ENCODE measurements at regions not wholly inside any gene's neighbourhood (a gene's known extent, or its start where the extent isn't known, plus 50 kb on each side); places are given as distances from the start of the nearest gene placed in this dataset.
A peak's percentile ranks its signal among the peaks of the same experiment; 100 is the strongest.
"Not testable (repeated sequence)": the region's sequence is repeated elsewhere in the genome, so short reads cannot be mapped to it uniquely, and the experiment has no call there.

DNA sequence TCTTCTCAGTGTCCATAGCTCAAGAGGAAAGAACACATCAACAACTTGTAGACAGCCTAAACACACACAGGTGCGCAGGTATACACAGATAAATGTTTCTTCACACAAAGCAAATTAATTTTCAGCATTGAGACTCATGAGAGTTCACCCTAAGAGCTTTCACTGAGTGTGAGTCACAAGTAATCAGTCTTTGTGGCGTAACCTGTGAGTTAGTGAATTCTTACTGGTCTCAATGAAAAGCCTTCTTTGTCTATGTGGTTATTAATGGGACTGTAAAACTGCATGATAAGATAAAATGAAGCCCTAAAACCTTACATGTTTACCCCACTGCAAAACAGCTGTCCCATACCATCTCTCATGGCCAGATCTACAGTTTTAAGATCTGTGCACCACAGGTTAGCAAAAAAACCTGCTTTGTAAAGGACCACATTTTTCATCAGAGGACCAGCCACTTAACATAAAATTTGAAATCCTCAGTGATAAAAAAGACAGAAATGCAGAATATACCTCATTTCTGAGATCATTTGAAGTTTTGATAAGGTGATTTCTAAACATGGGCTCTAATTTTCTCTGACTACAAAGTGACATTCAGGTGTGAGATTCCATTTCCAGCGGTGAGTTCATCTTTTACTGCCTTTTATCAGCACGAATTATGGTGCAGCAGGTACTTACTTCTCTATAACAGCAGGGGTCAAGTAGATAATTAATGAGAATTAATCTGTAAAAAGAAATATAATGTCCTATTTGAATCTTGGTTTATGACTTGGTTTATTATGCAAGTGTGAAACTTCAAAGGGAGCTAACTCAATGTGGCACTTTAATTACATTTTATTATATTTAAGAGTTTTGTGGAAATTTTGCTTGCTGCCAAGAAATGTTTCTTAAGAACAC, 335.7 kb upstream of the PIK3R1 start:
- peak; percentile 63 for ATAC-seq
- intact Hi-C loops (cut with DNase I): no loop called here
- DNase-seq (ENCODE audit: missing footprints): no peak

DNA sequence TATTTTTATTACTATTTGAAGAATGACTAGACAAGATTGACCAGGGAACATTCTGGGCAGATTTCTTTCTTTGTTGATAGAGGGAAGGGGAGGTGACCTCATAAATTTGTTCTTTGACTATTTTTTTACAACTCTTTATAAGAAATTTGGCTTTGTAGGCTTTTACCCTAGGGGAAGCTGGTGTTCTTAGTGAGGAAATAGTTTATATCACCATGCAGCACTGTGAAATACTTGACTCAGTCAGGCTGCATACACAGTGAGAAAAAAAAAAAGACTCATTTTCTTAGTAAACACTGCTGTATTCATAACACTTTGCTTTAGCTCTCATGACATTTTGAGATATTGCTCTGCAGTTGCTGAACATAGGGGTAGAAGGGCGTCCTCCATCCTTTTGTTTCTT, 336.6 kb upstream of the PIK3R1 start:
- intact Hi-C loops (cut with DNase I): no loop called here

DNA sequence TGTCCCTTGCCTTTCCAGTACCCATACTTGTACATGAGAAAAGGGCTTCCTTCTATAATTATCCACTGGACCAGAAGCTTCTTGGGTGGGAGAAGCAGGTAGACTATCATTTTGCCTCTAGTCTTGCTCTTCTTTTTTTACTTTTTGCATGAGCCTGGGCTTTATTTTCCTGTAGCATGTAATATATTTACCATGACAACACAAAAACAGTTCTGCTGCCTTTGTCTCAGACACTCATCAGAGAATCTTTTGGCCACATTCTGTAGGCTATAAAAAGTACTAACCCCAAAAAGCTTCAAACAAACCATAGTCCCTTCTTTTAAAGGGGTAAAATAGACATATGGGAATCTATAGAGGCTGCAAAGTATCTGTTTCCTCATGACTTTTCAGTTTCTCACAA, 339.2 kb upstream of the PIK3R1 start:
- no peak for DNase-seq (ENCODE audit: missing footprints)

More for the DNA sequence above, 336.6 kb upstream of the PIK3R1 start:
- no peak for DNase-seq (ENCODE audit: missing footprints)
- ATAC-seq: peak; percentile 93

DNA sequence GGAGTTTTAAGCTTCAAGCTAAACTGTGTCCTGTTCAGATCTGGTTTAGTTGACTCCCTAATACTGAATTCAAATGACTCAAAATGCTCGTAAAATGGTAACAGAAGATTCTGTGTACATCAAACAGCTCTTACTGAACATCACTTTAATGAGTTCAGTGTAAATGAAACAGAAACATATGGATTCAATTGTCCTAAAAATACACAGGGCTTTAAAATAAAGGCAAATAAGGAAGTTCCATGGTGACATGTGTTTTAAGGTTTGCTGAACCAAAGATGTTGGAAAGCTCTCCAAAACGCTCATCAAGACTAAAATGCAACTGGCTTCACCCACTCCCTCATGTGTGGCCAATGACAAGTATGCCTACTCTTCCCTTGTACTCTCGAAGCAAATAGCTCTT, 340.0 kb upstream of the PIK3R1 start:
- ATAC-seq (no peak), DNase-seq (ENCODE audit: missing footprints) (no peak)
- intact Hi-C loops (cut with DNase I): no loop called here

More for the DNA sequence above, 339.2 kb upstream of the PIK3R1 start:
- intact Hi-C loops (cut with DNase I): no loop called here
- no peak for ATAC-seq

DNA sequence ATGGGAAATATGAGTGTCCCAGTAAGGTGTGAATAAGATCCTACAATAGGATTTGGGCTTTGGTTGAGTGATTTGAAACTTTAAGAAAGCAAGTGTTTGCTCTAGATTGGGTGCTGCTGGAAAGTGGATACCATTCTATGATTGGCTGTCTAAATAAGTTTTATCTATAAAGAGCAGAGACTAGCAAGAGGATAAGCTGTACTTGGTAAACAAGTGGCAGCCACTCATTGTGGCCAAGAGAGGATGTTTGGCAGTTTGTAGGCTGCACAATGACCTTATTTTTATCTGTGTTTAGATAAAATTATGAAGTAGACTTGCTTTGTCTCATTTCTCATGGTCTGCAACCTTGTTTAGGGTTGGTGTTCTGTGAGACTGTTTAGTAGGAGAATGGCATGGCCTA, 341.6 kb upstream of the PIK3R1 start:
- DNase-seq (ENCODE audit: missing footprints) (no peak), ATAC-seq (no peak)
- intact Hi-C loops (cut with DNase I): no loop called here

DNA sequence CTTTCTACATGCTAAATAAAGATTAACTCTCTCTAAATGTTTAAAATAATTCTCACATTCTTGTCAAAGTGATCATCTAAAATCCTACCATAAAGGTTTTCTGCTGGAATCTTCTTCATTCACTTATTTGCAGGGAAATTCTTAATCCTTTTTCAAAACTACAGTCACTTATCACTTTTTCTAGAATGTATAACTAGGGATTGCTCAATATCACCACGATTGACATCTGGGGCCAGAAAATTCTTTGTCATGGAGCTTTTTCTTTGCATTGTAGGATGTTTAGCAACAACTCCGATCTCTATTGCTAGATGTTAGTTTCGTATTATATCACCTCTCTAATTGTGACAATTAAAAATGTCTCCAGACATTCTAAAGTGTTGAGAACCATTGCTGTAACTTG, 344.9 kb upstream of the PIK3R1 start:
- no peak for DNase-seq (ENCODE audit: missing footprints)
- intact Hi-C loops (cut with DNase I): no loop called here
- no peak for ATAC-seq

DNA sequence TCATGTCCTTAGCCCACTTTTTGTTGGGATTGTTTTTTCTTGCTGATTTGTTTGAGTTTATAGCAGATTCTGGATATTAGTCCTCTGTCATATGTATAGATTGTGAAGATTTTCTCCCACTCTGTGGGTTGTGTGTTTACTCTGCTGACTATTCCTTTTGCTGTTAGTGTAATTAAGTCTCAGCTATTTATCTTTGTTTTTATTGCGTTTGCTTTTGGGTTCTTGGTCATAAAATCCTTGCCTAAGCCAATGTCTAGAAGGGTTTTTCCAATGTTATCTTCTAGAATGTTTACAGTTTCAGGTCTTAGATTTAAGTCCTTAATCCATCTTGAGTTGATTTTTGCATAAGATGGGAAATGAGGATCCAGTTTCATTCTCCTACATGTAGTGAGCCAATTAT, 351.2 kb upstream of the PIK3R1 start:
- DNase-seq (ENCODE audit: missing footprints); intact Hi-C loops (cut with DNase I); ATAC-seq: not testable (repeated sequence)

DNA sequence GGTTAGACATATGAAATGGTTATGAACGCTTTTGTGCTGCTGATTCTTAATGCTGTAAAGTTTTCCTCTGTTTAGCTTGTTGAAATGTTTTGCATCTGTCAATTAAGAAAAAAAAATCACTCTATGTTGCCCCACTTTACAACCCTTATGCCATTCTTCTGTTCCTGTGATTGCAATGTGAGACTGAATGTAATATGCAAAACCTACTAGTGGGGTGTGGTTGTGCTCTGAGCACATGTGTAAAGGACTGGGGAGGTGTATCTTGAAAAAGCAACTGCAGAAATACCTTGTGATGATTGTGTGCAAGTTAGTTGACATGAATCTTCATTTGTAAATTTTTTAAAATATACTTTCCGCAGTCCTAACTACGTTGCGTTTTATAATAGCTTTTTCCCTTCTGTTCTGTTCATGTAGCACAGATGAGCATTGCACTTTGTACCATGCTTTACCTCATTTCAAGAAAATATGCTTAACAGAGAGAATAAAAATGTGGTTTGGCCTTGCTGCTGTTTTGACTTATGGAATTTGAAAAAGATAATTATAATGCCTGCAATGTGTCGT, 357.0 kb upstream of the PIK3R1 start:
- DNase-seq (ENCODE audit: missing footprints) (no peak), ATAC-seq (no peak)
- intact Hi-C loops (cut with DNase I): no loop called here

DNA sequence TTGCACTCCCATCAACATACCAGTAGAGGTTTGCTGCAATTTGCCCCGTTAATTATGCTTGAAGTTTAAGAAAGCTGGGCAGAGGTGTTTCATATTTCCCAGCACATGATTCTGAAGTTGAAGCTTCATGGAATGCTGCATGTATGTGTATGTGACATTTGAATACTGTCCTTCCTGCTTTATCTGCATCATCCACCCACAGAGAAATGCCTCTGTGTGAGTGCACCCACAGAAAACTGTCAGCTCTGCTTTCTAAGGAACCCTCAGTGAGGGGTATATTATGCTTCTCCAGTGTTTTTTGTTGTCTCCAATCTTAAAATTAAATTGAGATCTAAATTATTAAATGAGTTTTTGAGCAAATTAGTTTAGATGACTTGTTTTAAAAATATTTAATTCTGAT, 358.1 kb upstream of the PIK3R1 start:
- ATAC-seq: no peak
- DNase-seq (ENCODE audit: missing footprints): no peak
- intact Hi-C loops (cut with DNase I): no loop called here

DNA sequence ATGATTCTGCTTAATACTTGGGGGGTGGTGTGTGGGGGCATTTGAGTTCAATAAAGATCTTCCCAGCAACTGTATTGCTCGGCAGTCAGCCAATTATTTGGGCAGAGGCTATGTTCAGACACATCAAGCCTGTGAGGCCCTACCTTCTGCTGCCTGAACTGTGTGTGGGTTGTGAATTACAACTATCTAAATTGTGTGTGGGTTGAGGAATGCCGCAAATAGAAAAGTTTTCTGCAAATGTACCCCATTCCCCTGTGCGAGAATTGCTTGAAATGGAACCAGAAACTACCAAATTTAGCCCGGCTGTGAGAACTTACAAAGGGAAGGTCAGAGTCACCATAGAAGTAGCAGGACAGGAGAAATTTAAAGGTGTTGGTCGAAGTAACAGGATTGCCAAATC, 360.0 kb upstream of the PIK3R1 start:
- intact Hi-C loops (cut with DNase I): no loop called here
- DNase-seq (ENCODE audit: missing footprints) (no peak), ATAC-seq (no peak)

DNA sequence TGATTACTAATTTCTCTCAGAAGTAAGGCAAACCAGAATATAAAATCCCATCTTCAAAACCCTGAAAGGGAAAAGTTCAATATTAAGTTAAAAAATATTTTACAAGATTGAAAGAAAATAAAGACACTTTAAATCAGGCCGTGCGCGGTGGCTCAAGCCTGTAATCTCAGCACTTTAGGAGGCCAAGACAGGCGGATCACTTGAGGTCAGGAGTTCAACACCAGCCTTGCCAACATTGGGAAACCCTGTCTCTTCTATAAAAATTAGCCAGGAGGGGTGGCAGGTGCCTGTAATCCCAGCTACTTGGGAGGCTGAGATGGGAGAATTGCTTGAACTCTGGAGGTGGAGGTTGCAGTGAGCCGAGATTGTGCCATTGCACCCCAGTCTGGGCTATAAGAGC, 364.6 kb upstream of the PIK3R1 start:
- intact Hi-C loops (cut with DNase I); ATAC-seq; DNase-seq (ENCODE audit: missing footprints): not testable (repeated sequence)

DNA sequence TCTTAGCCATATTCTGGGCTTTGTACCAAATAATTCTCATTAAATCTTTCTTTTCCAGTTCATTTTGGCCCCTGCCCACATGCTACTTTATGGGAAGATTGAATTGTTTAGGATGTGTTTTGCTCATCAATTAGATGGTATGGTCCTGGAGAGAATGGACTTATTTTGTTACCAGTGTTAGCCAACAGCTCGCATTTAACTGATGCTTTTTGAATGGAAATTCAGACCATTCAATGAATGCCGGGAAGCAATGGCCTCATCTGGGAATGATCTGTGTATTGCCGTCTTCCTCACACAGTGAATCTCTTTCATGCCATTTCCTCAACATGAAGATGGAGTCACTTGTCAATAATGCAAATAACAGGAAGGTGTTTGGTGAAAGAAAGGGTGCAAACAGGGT, 370.6 kb upstream of the PIK3R1 start:
- DNase-seq (ENCODE audit: missing footprints): no peak
- intact Hi-C loops (cut with DNase I): no loop called here
- no peak for ATAC-seq

DNA sequence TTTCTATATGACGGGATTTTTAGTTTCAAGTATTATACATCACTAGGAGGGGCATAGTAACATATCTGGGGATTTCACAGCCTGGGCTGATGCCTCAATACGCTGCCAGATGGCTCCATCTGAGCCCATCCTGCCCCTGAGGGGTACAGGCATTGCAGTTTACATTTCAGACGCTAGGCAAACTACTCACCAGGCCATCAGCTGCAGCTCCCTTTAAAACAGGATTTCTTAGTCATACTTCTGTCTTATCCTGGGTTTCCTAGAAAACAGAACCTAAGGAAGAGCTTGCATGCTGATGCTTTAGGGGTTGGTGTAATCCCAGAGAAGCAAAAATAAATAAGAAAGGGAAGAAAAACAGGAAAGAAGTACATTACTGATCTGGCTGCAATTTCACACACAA, 372.8 kb upstream of the PIK3R1 start:
- no peak for DNase-seq (ENCODE audit: missing footprints)
- ATAC-seq: no peak
- intact Hi-C loops (cut with DNase I): no loop called here

DNA sequence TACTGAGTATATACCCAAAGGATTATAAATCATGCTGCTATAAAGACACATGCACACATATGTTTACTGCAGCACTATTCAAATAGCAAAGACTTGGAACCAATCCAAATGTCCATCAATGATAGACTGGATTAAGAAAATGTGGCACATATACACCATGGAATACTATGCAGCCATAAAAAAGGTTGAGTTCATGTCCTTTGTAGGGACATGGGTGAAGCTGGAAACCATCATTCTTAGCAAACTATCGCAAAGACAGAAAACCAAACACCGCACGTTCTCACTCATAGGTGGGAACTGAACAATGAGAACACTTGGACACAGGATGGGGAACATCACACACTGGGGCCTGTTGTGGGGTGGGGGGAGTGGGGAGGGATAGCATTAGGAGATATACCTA, 378.3 kb upstream of the PIK3R1 start:
- intact Hi-C loops (cut with DNase I); DNase-seq (ENCODE audit: missing footprints); ATAC-seq: not testable (repeated sequence)

DNA sequence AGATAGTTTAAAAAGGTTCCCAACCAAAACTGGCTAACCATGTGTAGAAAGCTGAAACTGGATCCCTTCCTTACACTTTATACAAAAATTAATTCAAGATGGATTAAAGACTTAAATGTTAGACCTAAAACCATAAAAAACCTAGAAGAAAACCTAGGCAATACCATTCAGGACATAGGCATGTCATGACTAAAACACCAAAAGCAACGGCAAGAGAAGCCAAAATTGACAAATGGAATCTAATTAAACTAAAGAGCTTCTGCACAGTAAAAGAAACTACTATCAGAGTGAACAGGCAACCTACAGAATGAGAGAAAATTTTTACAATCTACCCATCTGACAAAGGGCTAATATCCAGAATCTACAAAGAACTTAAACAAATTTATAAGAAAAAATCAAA, 379.1 kb upstream of the PIK3R1 start:
- ATAC-seq; intact Hi-C loops (cut with DNase I); DNase-seq (ENCODE audit: missing footprints): not testable (repeated sequence)

DNA sequence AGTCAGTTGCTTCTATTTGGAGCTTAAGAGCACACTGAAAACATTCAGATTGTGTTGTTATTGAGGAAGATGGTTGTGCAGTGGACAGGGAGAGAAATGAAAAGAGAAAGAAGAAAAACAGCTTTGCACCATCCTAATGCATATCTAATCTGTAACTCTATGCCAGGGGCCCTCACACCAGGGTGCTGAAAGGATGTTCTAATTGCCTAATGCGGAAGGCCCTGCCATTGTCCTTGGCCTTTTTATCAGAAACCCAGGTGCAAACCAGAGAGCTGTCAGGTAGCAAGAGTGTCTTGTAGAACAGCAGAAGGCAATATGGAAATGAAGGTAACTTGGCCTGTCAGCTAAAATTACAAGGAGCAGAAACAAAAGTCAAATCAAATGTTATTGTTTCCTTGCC, 384.5 kb upstream of the PIK3R1 start:
- peak; percentile 13 for ATAC-seq
- no peak for DNase-seq (ENCODE audit: missing footprints)
- intact Hi-C loops (cut with DNase I): no loop called here

DNA sequence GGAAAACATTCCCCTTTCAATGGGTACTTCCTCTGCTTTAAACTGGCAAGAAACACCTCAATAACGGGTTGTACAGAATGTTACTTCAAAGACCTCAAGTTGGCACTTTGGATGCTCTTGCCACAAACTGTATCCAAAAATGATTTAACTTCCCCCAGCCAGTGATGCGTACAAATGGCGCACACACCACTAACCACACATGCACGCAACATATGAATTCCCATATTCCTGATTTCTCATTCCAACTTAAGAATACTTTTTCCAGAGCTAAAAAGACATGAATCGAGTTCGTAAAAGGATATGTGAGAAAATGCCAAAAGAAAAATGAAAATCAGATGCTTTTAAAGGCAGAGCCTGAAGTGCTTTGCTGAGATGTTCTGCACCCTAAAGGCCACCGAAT, 388.0 kb upstream of the PIK3R1 start:
- intact Hi-C loops (cut with DNase I): no loop called here
- DNase-seq (ENCODE audit: missing footprints) (no peak), ATAC-seq (no peak)

DNA sequence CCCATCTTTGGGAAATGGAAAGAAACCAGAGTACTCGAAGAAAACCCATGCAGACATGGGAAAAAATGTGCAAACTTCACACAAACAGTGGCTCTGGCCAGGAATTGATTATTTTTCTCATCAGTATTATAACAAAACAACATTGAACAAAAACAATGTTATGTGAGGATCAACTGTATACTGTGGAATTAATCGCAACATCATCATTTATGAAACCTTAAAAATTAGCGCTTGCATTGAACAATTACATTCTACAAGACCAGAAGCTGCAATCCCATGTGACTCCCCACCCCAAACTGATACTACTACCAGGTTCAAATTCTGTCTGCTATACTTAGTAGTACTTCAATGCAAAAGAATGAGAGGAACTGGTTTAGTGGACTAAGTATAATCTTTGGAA, 390.7 kb upstream of the PIK3R1 start:
- DNase-seq (ENCODE audit: missing footprints) (no peak), ATAC-seq (no peak)
- intact Hi-C loops (cut with DNase I): no loop called here

DNA sequence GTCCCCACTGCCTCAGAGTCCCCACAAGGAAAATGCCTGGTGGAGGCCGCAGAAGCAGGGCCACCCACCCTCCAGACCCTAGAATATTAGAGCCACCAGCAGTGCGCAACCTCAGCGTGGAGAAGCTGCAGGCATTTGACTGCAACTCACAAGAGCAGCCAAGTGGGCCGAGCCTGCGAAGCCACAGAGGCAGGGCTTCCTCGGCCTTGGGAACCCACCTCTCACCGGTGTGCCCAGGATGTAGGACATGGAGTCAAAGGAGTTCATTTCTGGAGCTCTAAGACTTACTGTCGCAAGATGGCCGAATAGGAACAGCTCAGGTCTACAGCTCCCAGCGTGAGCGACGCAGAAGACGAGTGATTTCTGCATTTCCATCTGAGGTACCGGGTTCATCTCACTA, 397.9 kb upstream of the PIK3R1 start:
- ATAC-seq (no peak), DNase-seq (ENCODE audit: missing footprints) (no peak)
- intact Hi-C loops (cut with DNase I): no loop called here

DNA sequence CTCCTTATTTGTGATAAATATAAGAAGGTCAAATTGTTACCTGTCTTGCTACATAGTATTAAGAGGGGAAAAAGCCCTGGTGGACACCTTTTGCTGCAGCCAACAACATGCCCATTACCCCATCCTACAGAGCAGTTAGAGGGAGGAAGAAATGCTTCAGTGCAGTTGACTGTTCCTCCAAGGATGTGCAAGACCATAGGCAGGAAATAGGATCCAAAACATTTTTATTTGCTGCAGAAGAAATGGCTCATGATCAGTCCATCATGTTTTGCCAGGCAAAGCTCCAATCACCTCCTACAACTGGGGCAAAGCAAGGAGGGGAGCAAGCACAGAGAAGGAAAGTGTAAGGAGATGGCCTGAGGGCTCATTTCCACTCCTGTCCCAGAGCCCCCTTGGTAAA, 399.1 kb upstream of the PIK3R1 start:
- no peak for ATAC-seq
- intact Hi-C loops (cut with DNase I): no loop called here
- DNase-seq (ENCODE audit: missing footprints): no peak

All from Right ventricle myocardium inferior (tissue), 1 donor.